ENCODE measurements at regions not wholly inside any gene's neighbourhood (a gene's known extent, or its start where the extent isn't known, plus 50 kb on each side); places are given as distances from the start of the nearest gene placed in this dataset.

GRCh38 chr7:81854518-81854917 is 84.7 kb upstream of the HGF start:
- 78% methylated on average over 2 of the region's 2 CpGs for WGBS
- DNase-seq (ENCODE audit: low spot score), result no peak
- H3K4me3 ChIP-seq (ENCODE audit: low read depth in 1 of 3, low read length in 3 of 3), result no peak overlapping the region
- H3K27me3 ChIP-seq (ENCODE audit: control insufficient read depth in 4 of 4, insufficient read depth in 4 of 4, low read length in 3 of 4), result no peaks in the 10 kb centered on the region
- H3K36me3 ChIP-seq (ENCODE audit: control insufficient read depth in 4 of 4, insufficient read depth in 3 of 4, low read depth in 1 of 4, low read length in 3 of 4), result no peaks in the 10 kb centered on the region
- no peak for TF ChIP-seq RAD21 (IDR thresholded peaks at IDR 0.05)
- TF ChIP-seq CTCF (IDR thresholded peaks at IDR 0.05; ENCODE audit: low read depth, low read length, missing input control), result no peak
- no peak for TF ChIP-seq HNF4A (conservative IDR thresholded peaks at IDR 0.05)
- no peak for TF ChIP-seq FOXA1 (IDR thresholded peaks at IDR 0.05)
- no peak for TF ChIP-seq YY1 (IDR thresholded peaks at IDR 0.05)
- no peak for TF ChIP-seq EGR1 (IDR thresholded peaks at IDR 0.05; ENCODE audit: low read depth in 2 of 2)
- TF ChIP-seq TAF1 (conservative IDR thresholded peaks at IDR 0.05), result no peak
- no peak for TF ChIP-seq REST (IDR thresholded peaks at IDR 0.05)
- H3K27ac ChIP-seq (ENCODE audit: low read depth in 1 of 2, low read length in 2 of 2), result no peak overlapping the region
- H3K4me1 ChIP-seq (ENCODE audit: control insufficient read depth in 4 of 4, insufficient read depth in 4 of 4, low read length in 3 of 4), result no peaks in the 10 kb centered on the region
- no peaks in the 10 kb centered on the region for H3K9me3 ChIP-seq (ENCODE audit: control insufficient read depth in 4 of 4, low read length in 3 of 4)
- no peak overlapping the region for H3K9ac ChIP-seq (ENCODE audit: low read depth in 1 of 2, low read length in 2 of 2)

- H3K4me3 ChIP-seq (ENCODE audit: low read depth in 1 of 3, low read length in 3 of 3), result no peak overlapping the region
- no peaks in the 10 kb centered on the region for H3K4me1 ChIP-seq (ENCODE audit: control insufficient read depth in 4 of 4, insufficient read depth in 4 of 4, low read length in 3 of 4)
- H3K9ac ChIP-seq (ENCODE audit: low read depth in 1 of 2, low read length in 2 of 2), result no peak overlapping the region
- H3K9me3 ChIP-seq (ENCODE audit: control insufficient read depth in 4 of 4, low read length in 3 of 4), result no peaks in the 10 kb centered on the region
- TF ChIP-seq EGR1 (IDR thresholded peaks at IDR 0.05; ENCODE audit: low read depth in 2 of 2) (no peak), CTCF (IDR thresholded peaks at IDR 0.05; ENCODE audit: low read depth, low read length, missing input control) (no peak), HNF4A (conservative IDR thresholded peaks at IDR 0.05) (no peak), TAF1 (conservative IDR thresholded peaks at IDR 0.05) (no peak), YY1 (IDR thresholded peaks at IDR 0.05) (no peak), FOXA2 (IDR thresholded peaks at IDR 0.05) (no peak), GABPA (IDR thresholded peaks at IDR 0.05 in 1 of 2, conservative IDR thresholded peaks at IDR 0.05 in 1 of 2) (no peak), NR2F2 (IDR thresholded peaks at IDR 0.05) (no peak), HNF4G (IDR thresholded peaks at IDR 0.05) (no peak), RXRA (IDR thresholded peaks at IDR 0.05) (no peak), FOXA1 (IDR thresholded peaks at IDR 0.05) (no peak)
- no peaks in the 10 kb centered on the region for H3K36me3 ChIP-seq (ENCODE audit: control insufficient read depth in 4 of 4, insufficient read depth in 3 of 4, low read depth in 1 of 4, low read length in 3 of 4)
- no peak overlapping the region for H3K27ac ChIP-seq (ENCODE audit: low read depth in 1 of 2, low read length in 2 of 2)
- H3K27me3 ChIP-seq (ENCODE audit: control insufficient read depth in 4 of 4, insufficient read depth in 4 of 4, low read length in 3 of 4), result no peaks in the 10 kb centered on the region
- DNase-seq (ENCODE audit: low spot score), result no peak
Measured at GRCh38 chr7:81852701-81853100, 82.9 kb upstream of the HGF start.
